Fibroblast of skin of left biceps (primary cell): ENCODE measurements at regions not wholly inside any gene's neighbourhood (a gene's known extent, or its start where the extent isn't known, plus 50 kb on each side); places are given as distances from the start of the nearest gene placed in this dataset.
"Not testable (repeated sequence)": the region's sequence is repeated elsewhere in the genome, so short reads cannot be mapped to it uniquely, and the experiment has no call there.

Experiments
- DNase-seq, 2 experiments: peaks; one replicate each; pipeline ENCODE4 v3.0.0-alpha.2; 2013; ENCODE audit warnings: low read depth in 2 of 2

- DNase-seq: no peak
Measured at GRCh38 chr4:79217025-79217424, 108.8 kb downstream of the NAA11 start.

- no peak for DNase-seq
Measured at GRCh38 chr4:79213702-79214101, 112.2 kb downstream of the NAA11 start.

DNA sequence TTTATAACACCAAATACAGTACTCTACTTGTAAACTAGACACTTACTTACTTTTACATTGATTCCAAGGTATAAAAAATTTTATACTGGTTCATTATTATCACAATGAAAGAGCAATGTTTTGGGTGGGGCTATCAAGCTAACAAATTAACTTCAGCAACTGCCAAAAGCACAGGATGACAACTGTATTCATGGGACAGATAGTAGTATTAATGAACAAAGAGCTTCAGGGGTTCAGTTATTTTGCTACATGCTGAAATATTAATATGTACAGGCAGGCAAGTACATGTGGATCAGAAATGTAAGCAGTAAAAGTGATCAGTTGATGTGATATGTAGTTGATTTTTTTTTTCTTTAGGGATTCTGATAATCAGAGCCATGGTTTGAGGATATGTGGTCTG is 112.9 kb downstream of the NAA11 start:
- no peak for DNase-seq

DNA sequence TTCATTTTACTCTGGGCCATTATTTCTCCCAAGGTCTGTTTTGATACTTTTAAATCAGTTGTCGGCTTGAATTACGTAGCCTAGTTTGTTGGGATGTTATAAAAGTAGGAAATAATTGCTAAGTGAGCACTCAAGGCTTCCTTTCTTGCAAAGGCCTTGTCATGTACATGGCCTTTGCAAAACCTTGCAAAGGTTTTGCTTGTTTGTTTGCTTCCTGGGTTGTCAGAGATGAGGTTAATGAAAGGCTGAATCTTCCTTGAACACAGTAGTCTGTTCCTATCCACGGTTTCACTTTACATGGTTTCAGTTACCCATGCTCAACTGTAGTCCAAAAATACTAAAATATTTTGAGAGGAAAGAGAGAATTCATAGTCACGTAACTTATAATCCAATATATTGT is 113.5 kb downstream of the NAA11 start:
- DNase-seq: no peak

DNA sequence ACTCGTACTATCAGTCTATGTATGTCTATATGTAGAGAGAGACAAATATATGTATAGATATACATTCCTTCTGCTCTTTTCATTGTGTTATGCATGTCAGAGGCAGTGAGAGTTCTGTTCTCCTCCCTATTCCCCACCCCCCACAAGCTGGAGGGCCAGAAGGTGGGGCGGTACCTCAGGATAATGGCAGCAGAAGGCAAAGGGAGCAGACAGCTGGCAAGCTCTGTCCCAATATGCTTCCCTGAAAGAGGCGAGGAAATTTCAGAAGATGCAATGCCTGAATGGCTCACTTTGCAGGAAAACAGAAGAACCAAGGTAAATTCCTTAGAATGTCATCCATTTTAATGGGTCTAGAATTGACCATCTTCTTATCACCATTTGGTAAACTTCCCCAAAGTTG is 114.4 kb downstream of the NAA11 start:
- DNase-seq: no peak

DNA sequence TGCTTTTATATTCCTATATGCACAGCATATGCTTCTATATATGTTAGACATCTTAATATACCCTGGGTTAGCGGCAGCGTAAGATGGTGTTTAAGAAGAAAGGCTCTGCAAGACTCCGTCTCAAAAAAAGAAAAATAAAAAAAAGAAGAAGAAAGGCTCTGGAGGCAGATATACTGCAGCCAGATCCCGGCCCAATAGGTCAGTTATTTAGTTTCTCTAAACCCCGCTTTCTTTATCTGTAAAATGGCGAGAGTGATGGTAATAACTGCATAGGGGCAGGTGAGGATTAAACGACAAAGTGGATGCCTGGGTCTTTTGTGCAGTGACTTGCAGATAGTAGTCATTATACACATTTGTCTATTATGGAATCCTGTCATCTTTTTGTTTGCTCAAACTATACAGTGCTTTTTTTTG is 115.2 kb downstream of the NAA11 start:
- no peak for DNase-seq

DNA sequence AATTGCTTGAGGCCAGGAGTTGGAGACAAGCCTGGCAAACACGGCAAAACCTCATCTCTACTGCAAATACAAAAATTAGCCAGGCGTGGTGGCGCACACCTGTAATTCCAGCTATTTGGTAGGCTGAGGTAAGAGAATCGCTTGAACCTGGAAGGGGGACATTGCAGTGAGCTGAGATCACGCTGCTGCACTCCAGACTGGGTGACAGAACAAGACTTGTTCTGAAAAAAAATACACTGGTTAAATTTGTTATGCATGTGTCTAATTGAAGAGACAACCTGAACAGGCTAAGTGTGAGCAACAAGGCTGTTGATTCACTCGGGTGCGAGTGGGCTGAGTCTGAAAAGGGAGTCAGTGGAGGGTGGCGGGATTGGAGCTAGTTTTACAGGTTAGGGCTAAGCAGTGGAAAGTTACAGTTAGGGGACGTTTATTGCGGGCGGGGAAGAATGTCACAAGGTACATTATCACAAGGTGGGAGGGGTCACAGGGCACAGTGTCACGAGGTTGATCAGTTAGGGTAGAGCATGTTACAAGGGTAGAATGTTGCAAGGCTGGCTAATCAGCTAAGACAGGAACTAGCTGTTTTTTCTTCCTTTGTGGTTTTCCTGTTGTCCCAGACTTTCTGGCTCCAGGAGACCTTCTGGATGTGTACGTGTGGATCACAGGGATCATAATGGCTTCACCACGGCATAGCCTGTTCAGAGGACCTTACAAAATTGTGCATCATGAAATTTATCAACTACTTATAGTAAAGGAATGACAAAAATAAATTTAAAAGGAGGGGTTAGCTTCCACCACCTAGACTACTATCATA is 115.8 kb downstream of the NAA11 start:
- no peak for DNase-seq

DNA sequence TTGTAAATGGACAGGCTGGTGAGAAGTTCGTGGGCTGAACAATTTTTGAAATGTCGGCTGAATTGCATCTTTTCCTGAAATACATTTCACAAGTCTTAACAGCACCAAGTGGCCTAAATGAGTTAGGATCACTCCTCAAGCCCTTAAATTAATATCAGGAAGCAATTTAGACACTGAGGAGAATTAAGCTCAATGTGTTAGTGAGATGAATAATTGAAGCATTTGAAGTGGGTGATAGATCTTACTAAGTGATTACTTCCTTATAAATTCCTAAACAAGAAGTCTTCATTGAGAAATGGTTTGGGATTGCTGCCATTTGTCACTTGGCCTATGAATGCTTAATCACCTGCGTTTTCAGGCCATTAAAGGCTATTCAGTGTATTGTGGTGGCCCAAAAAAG is 116.8 kb downstream of the NAA11 start:
- DNase-seq: no peak

DNA sequence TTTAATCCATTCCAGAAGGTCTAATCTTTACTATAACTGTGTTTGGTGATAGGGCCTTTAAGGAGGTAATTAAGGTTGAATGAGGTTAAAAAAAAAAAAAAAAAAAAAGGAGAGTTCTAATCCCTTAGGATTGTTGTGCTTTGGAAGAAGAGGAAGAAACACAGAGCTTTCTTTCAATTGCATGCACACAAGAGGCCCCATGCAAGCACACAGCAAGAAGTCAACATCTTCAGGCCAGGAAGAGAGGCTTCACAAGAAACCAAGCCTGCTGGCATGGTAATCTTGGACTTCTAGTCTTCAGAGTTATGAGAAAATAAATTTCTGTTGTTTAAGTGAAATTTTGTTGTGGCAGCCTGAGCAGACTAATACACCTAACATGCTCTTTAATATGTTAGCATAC is 118.6 kb downstream of the NAA11 start:
- no peak for DNase-seq

DNA sequence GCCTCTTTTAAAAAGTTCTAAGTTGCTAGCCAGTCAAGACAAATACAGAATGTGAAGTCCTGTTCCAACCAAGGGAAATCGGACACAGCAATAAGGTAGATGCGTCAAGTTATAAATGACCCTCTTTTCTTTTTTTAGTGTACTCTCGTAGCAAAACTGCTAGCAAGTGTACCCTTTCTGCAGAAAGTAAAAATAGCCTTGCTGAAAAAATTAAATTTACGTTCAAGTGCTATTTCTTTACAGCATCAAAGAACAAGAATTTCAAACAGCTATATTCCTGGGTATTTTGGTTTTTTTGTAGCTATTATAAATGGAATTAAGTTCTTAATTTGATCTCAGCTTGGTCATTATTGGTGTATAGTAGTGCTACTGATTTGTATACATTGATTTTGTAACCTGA is 119.2 kb downstream of the NAA11 start:
- no peak for DNase-seq

DNA sequence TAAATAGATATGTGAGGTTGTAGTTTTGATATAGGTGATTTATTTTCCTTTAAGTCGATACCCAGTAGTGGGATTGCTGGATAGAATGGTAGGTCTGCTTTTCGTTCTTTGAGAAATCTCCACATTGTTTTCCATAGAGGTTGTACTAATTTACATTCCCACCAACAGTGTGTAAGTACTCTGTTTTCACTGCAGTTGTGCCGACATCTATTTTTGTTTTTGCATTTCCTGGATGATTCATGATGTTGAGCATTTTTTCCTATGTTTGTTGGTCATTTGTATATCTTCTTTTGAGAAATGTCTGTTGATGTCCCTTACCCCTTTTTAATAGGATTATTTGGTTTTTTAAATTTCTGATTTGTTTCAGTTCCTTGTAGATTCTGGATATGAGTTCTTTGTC is 120.7 kb downstream of the NAA11 start:
- DNase-seq: no peak

GRCh38 chr4:79201971-79202370 is 123.9 kb downstream of the NAA11 start:
- no peak for DNase-seq

- DNase-seq: no peak
Measured at GRCh38 chr4:79199743-79200142, 126.1 kb downstream of the NAA11 start.

GRCh38 chr4:79198951-79199587 is 126.8 kb downstream of the NAA11 start:
- DNase-seq: peak; percentile 1 to 8

DNA sequence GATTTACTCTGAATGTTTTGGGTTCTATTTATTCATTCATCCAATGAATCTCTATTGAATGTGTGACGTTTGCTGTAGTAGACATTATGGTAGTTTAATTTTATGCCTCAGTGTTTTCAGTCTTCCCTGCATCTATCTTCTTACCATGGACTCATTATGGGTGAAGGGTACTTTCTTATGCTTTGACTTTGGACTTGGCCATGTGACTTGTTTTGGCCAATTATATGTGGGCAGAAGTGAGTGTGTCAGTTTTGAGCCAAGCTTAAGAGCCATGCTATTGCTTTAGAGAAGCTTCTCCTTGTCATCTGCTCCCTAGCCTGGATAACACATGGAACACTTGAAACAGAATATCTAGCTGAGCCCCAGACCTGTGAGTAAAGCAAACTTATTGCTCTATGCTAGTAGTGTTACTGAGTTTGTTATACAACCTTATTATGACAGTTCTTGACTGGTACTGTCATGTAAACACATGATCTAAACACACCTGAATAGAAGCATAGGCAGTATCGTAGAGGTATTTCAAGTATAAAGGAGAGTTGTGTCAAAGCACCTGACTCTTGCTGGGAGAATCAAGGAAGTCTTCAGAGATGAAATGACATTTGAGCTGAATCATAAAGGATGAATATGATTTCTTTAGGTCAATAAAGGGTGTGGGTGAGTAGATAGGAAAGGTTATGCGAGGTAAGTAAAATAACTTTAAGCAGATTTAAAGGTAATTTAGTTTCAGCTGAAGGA is 128.4 kb downstream of the NAA11 start:
- no peak for DNase-seq

- not testable (repeated sequence) for DNase-seq
Measured at GRCh38 chr4:79191292-79191691, 134.6 kb downstream of the NAA11 start.

DNA sequence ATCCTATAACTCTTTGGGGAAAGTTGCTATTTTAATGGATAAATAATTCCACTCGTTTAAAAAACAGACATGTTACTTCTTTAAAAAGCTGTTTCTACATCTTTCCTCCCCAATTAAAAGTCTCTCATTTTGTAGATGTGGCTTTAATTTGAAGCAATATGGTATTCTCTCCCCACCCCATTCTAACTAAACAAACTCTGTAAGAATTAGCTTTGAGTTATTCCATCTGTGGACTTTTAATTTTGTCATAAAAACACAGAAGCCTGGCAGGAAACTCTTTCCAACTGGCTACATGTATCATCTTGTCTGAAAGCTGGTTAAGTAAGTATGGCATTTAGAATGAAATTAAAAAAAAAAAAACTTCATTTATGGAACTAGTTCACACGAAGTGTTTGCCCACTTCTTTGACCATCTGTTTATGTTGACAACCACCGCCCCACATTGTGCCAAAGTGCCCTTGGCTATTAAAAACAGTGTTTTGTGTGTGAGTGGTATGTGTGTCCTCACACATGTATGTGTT is 140.3 kb downstream of the NAA11 start:
- DNase-seq: no peak

DNA sequence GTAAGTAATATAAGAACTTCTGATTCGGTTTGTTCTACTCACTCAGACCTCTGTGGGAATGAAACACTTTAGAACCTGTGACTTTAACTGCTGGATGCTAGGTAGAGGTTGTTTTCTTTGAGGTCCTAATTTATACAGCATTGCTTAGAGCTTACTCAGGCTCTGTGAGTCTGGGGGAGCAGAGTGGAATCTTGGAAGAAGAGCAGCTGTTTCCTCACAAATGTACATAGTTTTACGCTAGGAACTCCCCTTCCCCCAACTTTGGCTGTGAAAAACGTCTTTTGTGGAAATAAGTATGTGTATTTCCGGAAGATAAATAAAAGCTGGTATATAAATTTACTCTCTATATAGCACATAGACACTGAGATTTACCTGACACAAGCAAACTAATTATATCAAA is 141.4 kb downstream of the NAA11 start:
- DNase-seq: no peak

DNA sequence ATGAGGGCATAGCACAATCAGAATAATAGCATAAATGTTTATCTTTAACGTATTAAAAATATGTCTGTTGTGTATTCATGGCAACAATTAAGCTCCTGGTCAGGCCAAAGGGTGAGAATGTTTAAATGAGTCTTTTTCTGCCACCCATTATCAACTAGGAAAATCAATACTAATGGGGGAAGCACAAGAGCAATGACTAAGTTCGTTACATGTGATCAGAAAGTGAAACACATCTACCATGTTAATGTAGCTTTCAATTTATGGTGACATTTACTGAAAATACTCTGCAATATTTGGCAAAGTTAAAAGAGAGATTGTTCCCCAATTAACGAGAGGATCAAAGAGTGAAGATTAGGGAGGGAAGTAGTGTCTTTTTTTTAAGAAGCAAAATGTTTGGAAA is 143.7 kb downstream of the NAA11 start:
- no peak for DNase-seq

DNA sequence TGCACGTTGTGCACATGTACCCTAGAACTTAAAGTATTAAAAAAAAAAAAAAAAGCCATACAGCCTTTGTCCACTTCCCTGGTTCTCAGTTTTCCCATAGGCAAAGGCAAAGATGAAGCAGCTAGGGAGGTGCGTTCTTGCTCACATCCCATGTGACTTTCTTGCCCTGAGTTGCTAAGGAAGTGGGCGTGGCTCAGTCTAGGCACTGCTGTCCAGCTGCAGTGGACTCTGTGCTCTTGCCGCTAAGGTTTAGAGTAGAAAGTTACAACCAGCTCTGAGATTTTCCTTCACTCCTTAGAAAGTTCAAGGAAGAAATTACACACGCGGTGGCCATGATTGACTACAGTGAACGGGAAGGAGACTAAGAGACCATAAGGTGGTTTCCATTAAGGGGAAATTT is 144.7 kb downstream of the NAA11 start:
- DNase-seq: no peak

DNA sequence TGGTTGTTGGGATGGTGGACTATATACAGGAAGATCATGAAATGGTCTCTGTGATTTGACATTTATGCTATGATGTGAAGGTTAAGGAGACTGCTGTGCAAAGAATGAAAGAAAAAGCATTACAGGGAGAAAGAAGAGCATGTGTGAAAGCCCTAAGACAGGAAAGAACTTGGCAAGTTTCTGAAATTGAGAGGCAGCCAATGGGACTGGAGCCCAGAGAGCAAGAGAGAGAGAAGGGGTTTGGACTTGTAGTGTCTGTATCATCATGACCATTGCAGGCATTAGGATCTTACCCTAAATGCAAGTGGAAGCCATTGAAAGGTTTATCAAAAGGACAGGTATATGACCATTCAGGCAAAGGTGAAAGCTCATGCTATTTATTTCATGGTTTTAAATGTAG is 147.1 kb downstream of the NAA11 start:
- DNase-seq: peak; percentile 2 to 4

DNA sequence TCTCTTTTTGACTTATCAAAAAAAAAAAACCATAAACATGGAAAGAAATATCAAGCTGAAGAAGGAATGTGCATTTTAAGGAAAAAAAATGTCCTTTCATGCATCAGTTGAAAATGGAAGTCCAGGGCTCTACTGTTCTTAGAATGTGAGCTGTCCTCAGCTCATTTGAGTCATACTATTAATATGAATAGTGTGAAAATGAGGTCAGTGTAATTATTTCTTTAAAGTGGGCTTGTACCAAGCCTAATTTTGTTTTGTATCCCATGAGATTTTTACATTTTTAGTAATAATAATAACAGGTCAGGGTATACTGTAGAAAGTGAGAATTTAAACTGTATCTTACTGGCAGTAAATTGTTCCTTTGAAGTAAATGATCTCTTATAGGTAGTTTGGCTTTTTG is 148.5 kb downstream of the NAA11 start:
- DNase-seq: no peak

GRCh38 chr4:79176351-79176750 is 149.5 kb downstream of the NAA11 start:
- no peak for DNase-seq
